SK-N-SH (cell line): ENCODE measurements at regions not wholly inside any gene's neighbourhood (a gene's known extent, or its start where the extent isn't known, plus 50 kb on each side); places are given as distances from the start of the nearest gene placed in this dataset.

Source experiments
- CTCF ChIA-PET: fragments of 300-600, 350-600 bp; formaldehyde crosslinking; extraction: SDS; loops from one replicate; lab custom pipeline; 2021; lab: Yijun Ruan, JAX
- POLR2A ChIA-PET: fragments of 350-600 bp; sonication (Branson Sonifier 250); formaldehyde crosslinking; extraction: SDS; loops from one replicate; lab custom pipeline; 2020; ENCODE audit warnings: antibody characterized with exemption, inconsistent platforms; lab: Yijun Ruan, JAX
- DNase-seq: peaks from one replicate; pipeline ENCODE4 v3.0.0; 2012
- H2AFZ ChIP-seq: fragments of 200-600 bp; sonication (generic); 2 replicates; pipeline ENCODE4 v1.8.1; 2016; ENCODE audit warnings: antibody characterized with exemption, mild to moderate bottlenecking, low read depth
- H3F3A ChIP-seq: fragments of 200-600 bp; sonication (generic); replicated peaks from 2 replicates; pipeline ENCODE3; 2016; ENCODE audit warnings: antibody characterized with exemption, mild to moderate bottlenecking; ENCODE audit not compliant: insufficient read depth
- H3K27ac ChIP-seq, 2 experiments: fragments of 200-500 bp in 1 of 2; fragments of 200-600 bp in 1 of 2; sonication (Bioruptor generic) in 1 of 2; sonication (generic), shearing (Covaris generic) in 1 of 2; 2 replicates each; pipeline versions ENCODE4 v1.5.1 to v1.6.1; 2014 to 2016; ENCODE audit warnings: low read depth in 2 of 2, inconsistent platforms in 1 of 2, low read length in 1 of 2, mild to moderate bottlenecking in 1 of 2, mixed read lengths in 1 of 2
- H3K27me3 ChIP-seq: fragments of 200-600 bp; sonication (generic), shearing (Covaris generic); 2 replicates; pipeline ENCODE4 v1.6.1; 2016; ENCODE audit warnings: mixed run types; ENCODE audit not compliant: insufficient read depth
- H3K36me3 ChIP-seq, 2 experiments: fragments of 200-500 bp in 1 of 2; fragments of 200-600 bp in 1 of 2; sonication (Bioruptor generic) in 1 of 2; sonication (generic) in 1 of 2; replicated peaks in 1 of 2; 2 replicates each; pipeline versions ENCODE3 to v1.5.1; 2014 to 2016; ENCODE audit warnings: low read length in 1 of 2, mild to moderate bottlenecking in 1 of 2; ENCODE audit not compliant: insufficient read depth in 2 of 2, control insufficient read depth in 1 of 2
- H3K4me1 ChIP-seq, 2 experiments: fragments of 200-500 bp in 1 of 2; fragments of 200-600 bp in 1 of 2; sonication (Bioruptor generic) in 1 of 2; sonication (generic), shearing (Covaris generic) in 1 of 2; 2 replicates each; pipeline versions ENCODE4 v1.5.1 to v1.6.1; 2014 to 2016; ENCODE audit warnings: low read depth in 1 of 2, low read length in 1 of 2, mixed run types in 1 of 2; ENCODE audit not compliant: insufficient read depth in 2 of 2, control insufficient read depth in 1 of 2
- H3K4me2 ChIP-seq: fragments of 200-600 bp; sonication (generic), shearing (Covaris generic); 2 replicates; pipeline ENCODE4 v1.6.1; 2017; ENCODE audit warnings: mixed run types
- H3K4me3 ChIP-seq, 2 experiments: fragments of 200-500 bp in 1 of 2; fragments of 200-600 bp in 1 of 2; sonication (Bioruptor generic) in 1 of 2; sonication (generic), shearing (Covaris generic) in 1 of 2; 2 replicates each; pipeline versions ENCODE4 v1.5.1 to v1.8.1; 2014 to 2016; ENCODE audit warnings: low read depth in 2 of 2, inconsistent platforms in 1 of 2, low read length in 1 of 2, mild to moderate bottlenecking in 1 of 2, mixed read lengths in 1 of 2, moderate library complexity in 1 of 2
- H3K79me2 ChIP-seq: fragments of 200-600 bp; sonication (generic); 2 replicates; pipeline ENCODE4 v1.8.1; 2017; ENCODE audit warnings: mild to moderate bottlenecking; ENCODE audit not compliant: insufficient read depth
- H3K9ac ChIP-seq: fragments of 200-600 bp; sonication (generic); 2 replicates; pipeline ENCODE4 v1.6.1; 2017; ENCODE audit warnings: mixed run types
- H3K9me2 ChIP-seq: fragments of 200-600 bp; sonication (generic); 2 replicates; pipeline ENCODE4 v1.6.1; 2017; ENCODE audit warnings: mixed run types
- H3K9me3 ChIP-seq: fragments of 200-600 bp; sonication (generic); 2 replicates; pipeline ENCODE4 v1.6.1; 2017; ENCODE audit warnings: mixed run types, mild to moderate bottlenecking, moderate library complexity
- H4K20me1 ChIP-seq: fragments of 200-600 bp; sonication (generic); 2 replicates; pipeline ENCODE4 v1.6.1; 2017; ENCODE audit warnings: mild to moderate bottlenecking, mixed run types; ENCODE audit not compliant: insufficient read depth
- ELF1 ChIP-seq: IDR thresholded peaks from 2 replicates; pipeline ENCODE4 v1.4.0; 2012
- FOSL2 ChIP-seq: IDR thresholded peaks from 2 replicates; pipeline ENCODE4 v1.4.0; 2012; ENCODE audit warnings: low read depth, mild to moderate bottlenecking, moderate library complexity, borderline replicate concordance
- FOXJ3 ChIP-seq: sonication (generic); formaldehyde crosslinking; IDR thresholded peaks from 2 replicates; pipeline ENCODE4 v1.5.1; 2020; ENCODE audit warnings: mild to moderate bottlenecking, missing genetic modification reagents
- GABPA ChIP-seq: IDR thresholded peaks from 2 replicates; pipeline ENCODE4 v1.4.0; 2012; ENCODE audit warnings: low read depth, mild to moderate bottlenecking
- GATA2 ChIP-seq: sonication (generic); formaldehyde crosslinking; IDR thresholded peaks from 2 replicates; pipeline ENCODE4 v1.5.0; 2020; ENCODE audit warnings: mild to moderate bottlenecking, missing genetic modification reagents
- IRF3 ChIP-seq: fragments of 150-350 bp; IDR thresholded peaks from 2 replicates; pipeline ENCODE4 v1.6.1; 2016; ENCODE audit warnings: mild to moderate bottlenecking, low read depth, low read length
- MXI1 ChIP-seq: IDR thresholded peaks from 2 replicates; pipeline ENCODE4 v1.6.1; 2012; ENCODE audit warnings: mild to moderate bottlenecking, low read depth, low read length, improper control_type of control experiment
- NFIC ChIP-seq: IDR thresholded peaks from 2 replicates; pipeline ENCODE4 v1.4.0; 2012; ENCODE audit warnings: borderline replicate concordance
- RCOR1 ChIP-seq: fragments of 150-350 bp; IDR thresholded peaks from 2 replicates; pipeline ENCODE4 v1.6.1; 2017; ENCODE audit warnings: antibody characterized with exemption, low read length
- REST ChIP-seq: IDR thresholded peaks from 2 replicates; pipeline ENCODE4 v1.6.1; 2012; ENCODE audit warnings: mild to moderate bottlenecking, low read depth, low read length, moderate library complexity
- RFX5 ChIP-seq: IDR thresholded peaks from 2 replicates; pipeline ENCODE4 v1.6.1; 2012; ENCODE audit warnings: mild to moderate bottlenecking, improper control_type of control experiment, low read length
- SIN3A ChIP-seq: IDR thresholded peaks from 2 replicates; pipeline ENCODE4 v1.6.1; 2012; ENCODE audit warnings: low read depth, mild to moderate bottlenecking, low read length, moderate library complexity, borderline replicate concordance
- SMC3 ChIP-seq: IDR thresholded peaks from 2 replicates; pipeline ENCODE4 v1.6.1; 2012; ENCODE audit warnings: low read depth, low read length, improper control_type of control experiment
- USF2 ChIP-seq: fragments of 150-350 bp; IDR thresholded peaks from 2 replicates; pipeline ENCODE4 v1.6.1; 2017; ENCODE audit warnings: antibody characterized with exemption, low read length, low read depth, borderline replicate concordance
- ZBTB33 ChIP-seq: IDR thresholded peaks from 2 replicates; pipeline ENCODE4 v1.4.0; 2012; ENCODE audit warnings: low read depth, borderline replicate concordance
- WGBS: methylation state at CpG from one replicate; pipeline ENCODE4 v1.1.6; 2017; ENCODE audit warnings: low lambda C conversion rate; 5-methylcytosine and 5-hydroxymethylcytosine counted together
- TF ChIP-seq, protein P1 (sequence below): fragments of 200-600 bp; sonication (generic); IDR thresholded peaks from 2 replicates; pipeline ENCODE4 v1.6.1; 2017; ENCODE audit warnings: antibody characterized with exemption, mild to moderate bottlenecking, moderate library complexity

DNA sequence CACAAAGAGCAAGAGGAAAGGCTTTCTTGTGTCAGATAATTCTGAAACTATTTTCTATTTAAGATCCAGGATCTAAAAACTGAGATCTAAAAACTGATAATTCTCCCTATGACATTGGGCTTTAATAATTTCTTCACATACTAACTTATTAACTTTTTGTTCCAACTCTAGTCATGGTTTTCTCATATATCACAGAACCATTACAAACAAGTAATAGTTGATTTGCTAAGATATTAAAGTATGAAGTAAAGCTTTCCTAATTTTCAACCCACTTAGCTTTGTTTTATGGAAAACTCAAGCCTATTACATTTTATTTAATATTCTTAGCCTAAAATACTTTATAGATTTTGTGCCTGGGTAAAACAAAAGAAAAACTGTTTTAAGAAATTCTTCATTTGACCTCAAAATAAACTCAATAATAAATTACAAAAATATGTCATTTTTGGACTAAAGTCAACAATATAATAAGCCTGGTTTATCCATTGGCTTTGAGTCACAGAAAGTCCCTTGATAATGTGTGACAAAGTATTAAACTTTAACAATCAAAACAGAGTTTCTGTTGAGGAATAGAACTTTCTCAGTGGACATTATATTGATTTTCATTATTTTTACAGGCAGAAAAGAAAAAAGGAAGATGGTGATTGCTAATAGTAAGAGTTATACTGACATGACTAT is 1142.9 kb upstream of the SORCS1 start:
- Histone ChIP-seq H3K4me2 (no peak overlapping the region), H3K9me3 (no peaks in the 10 kb centered on the region), H3K4me1 (no peaks in the 10 kb centered on the region), H3K9me2 (no peaks in the 10 kb centered on the region; the same call in 1 of the 2 replicates), H3F3A (no peaks in the 10 kb centered on the region), H4K20me1 (no peaks in the 10 kb centered on the region), H3K79me2 (no peaks in the 10 kb centered on the region), H3K9ac (no peak overlapping the region), H3K27ac (no peak overlapping the region), H3K36me3 (no peaks in the 10 kb centered on the region), H3K4me3 (no peak overlapping the region)
- ChIA-PET POLR2A (no interaction called here), CTCF (no interaction called here)
- no peak for DNase-seq
- no peak for TF ChIP-seq ELF1
- no peak for TF ChIP-seq FOXJ3 (CRISPR knock-in tag)
- TF ChIP-seq, protein P1, sequence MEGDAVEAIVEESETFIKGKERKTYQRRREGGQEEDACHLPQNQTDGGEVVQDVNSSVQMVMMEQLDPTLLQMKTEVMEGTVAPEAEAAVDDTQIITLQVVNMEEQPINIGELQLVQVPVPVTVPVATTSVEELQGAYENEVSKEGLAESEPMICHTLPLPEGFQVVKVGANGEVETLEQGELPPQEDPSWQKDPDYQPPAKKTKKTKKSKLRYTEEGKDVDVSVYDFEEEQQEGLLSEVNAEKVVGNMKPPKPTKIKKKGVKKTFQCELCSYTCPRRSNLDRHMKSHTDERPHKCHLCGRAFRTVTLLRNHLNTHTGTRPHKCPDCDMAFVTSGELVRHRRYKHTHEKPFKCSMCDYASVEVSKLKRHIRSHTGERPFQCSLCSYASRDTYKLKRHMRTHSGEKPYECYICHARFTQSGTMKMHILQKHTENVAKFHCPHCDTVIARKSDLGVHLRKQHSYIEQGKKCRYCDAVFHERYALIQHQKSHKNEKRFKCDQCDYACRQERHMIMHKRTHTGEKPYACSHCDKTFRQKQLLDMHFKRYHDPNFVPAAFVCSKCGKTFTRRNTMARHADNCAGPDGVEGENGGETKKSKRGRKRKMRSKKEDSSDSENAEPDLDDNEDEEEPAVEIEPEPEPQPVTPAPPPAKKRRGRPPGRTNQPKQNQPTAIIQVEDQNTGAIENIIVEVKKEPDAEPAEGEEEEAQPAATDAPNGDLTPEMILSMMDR = no peak
- no peak for TF ChIP-seq USF2
- no peak for TF ChIP-seq SMC3
- no peak for TF ChIP-seq FOSL2
- TF ChIP-seq RCOR1 = no peak
- no peak for TF ChIP-seq RFX5
- TF ChIP-seq MXI1 = no peak
- no peak for TF ChIP-seq NFIC
- TF ChIP-seq, all 33 proteins: peak for 0
- Histone ChIP-seq H2AFZ (no peak overlapping the region), H3K27me3 (no peaks in the 10 kb centered on the region)

DNA sequence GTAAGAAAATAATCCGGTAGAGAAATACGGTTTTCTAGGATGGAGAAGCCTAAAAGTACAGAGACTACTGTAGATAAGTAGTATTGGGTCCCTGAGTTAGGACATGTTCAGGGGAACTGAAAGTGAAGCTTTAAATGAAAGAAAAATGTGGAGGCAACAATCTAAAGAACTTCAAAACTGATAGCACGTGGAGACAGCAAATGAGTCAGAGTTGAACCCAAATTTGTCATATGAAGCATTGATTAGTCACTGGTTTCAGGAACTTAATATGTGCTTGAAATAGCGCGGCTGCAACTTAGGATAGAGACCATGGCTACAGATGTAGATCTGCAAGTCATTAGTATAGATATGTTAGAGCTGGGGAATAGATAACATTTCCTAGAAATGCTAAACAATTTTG is 1138.6 kb upstream of the SORCS1 start:
- Histone ChIP-seq H3F3A (no peaks in the 10 kb centered on the region), H3K27ac (no peak overlapping the region), H2AFZ (no peak overlapping the region), H3K4me1 (no peaks in the 10 kb centered on the region), H3K4me2 (no peak overlapping the region), H3K36me3 (no peaks in the 10 kb centered on the region), H3K9me2 (no peaks in the 10 kb centered on the region; the same call in 1 of the 2 replicates), H4K20me1 (no peaks in the 10 kb centered on the region), H3K9me3 (no peaks in the 10 kb centered on the region), H3K4me3 (no peak overlapping the region), H3K27me3 (no peaks in the 10 kb centered on the region), H3K9ac (no peak overlapping the region), H3K79me2 (no peaks in the 10 kb centered on the region)
- POLR2A ChIA-PET = no interaction called here
- 56% methylated on average over 5 of the region's 5 CpGs for WGBS
- TF ChIP-seq FOSL2 = no peak
- no peak for TF ChIP-seq REST
- TF ChIP-seq IRF3 = no peak
- no peak for TF ChIP-seq GATA2 (CRISPR knock-in tag)
- TF ChIP-seq GABPA = no peak
- TF ChIP-seq USF2 = no peak
- TF ChIP-seq MXI1 = no peak
- no peak for TF ChIP-seq FOXJ3 (CRISPR knock-in tag)
- no peak for TF ChIP-seq SIN3A
- TF ChIP-seq ZBTB33 = no peak
- no peak for TF ChIP-seq RCOR1
- CTCF ChIA-PET = no interaction called here
- no peak for DNase-seq
